ENCODE measurements at regions not wholly inside any gene's neighbourhood (a gene's known extent, or its start where the extent isn't known, plus 50 kb on each side); places are given as distances from the start of the nearest gene placed in this dataset.

DNA sequence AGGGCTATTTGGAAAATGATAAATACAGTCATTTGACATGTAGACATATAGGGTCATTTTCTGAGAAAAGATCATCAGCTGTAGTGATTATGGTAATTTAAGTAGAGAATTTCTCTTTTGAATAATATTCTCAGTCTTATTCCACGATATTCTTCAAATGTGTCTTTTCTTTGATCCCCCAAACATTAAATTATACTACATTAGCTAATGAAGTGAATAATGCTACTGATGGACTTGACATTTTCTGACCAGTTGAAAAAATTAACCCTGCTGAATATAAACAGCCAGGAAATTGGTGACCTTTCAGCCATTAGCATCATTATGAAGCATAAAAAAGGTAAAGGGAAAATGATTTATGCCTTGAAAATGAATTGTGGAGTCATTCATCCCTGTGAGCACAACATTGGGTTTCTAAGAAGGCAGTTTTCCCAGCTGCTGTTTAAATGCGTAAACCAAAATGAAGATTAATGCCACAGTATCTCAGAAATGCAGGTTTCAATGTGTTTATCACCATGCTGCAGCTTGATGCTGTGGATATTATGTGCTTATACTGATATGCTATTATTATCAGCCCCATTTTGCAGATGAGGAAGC is 489.1 kb downstream of the KCTD16 start:
- TF ChIP-seq, protein P1, sequence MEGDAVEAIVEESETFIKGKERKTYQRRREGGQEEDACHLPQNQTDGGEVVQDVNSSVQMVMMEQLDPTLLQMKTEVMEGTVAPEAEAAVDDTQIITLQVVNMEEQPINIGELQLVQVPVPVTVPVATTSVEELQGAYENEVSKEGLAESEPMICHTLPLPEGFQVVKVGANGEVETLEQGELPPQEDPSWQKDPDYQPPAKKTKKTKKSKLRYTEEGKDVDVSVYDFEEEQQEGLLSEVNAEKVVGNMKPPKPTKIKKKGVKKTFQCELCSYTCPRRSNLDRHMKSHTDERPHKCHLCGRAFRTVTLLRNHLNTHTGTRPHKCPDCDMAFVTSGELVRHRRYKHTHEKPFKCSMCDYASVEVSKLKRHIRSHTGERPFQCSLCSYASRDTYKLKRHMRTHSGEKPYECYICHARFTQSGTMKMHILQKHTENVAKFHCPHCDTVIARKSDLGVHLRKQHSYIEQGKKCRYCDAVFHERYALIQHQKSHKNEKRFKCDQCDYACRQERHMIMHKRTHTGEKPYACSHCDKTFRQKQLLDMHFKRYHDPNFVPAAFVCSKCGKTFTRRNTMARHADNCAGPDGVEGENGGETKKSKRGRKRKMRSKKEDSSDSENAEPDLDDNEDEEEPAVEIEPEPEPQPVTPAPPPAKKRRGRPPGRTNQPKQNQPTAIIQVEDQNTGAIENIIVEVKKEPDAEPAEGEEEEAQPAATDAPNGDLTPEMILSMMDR (IDR thresholded peaks at IDR 0.05; ENCODE audit: low read length) = no peak
- TF ChIP-seq EZH2 (IDR thresholded peaks at IDR 0.05; ENCODE audit: borderline replicate concordance, low read length) = no peak

Measured in OCI-LY1 (cell line).